GM23338 (cell line): ENCODE measurements at regions not wholly inside any gene's neighbourhood (a gene's known extent, or its start where the extent isn't known, plus 50 kb on each side); places are given as distances from the start of the nearest gene placed in this dataset.

Source experiments
- CTCF ChIP-seq, 2 experiments: fragments of 200-600 bp in 1 of 2; sonication (generic) in 1 of 2; conservative IDR thresholded peaks; 2 replicates each; pipeline versions ENCODE4 v1.5.1 to v1.6.1; 2016 to 2017; ENCODE audit warnings: antibody characterized with exemption in 2 of 2, low read depth in 2 of 2, mild to moderate bottlenecking in 2 of 2, moderate library complexity in 1 of 2
- EZH2 ChIP-seq: fragments of 200-600 bp; sonication (generic); IDR thresholded peaks from one replicate; pipeline ENCODE4 v1.8.0; 2017; ENCODE audit warnings: antibody characterized with exemption, mild to moderate bottlenecking, low read depth; ENCODE audit not compliant: unreplicated experiment
- EZH2phosphoT487 ChIP-seq: fragments of 200-600 bp; sonication (generic); IDR thresholded peaks from one replicate; pipeline ENCODE4 v1.8.1; 2018; ENCODE audit warnings: antibody characterized with exemption; ENCODE audit not compliant: unreplicated experiment
- JUNB ChIP-seq: IDR thresholded peaks from one replicate; pipeline ENCODE4 v1.6.1; 2016; ENCODE audit warnings: antibody characterized with exemption; ENCODE audit not compliant: unreplicated experiment
- NANOG ChIP-seq: IDR thresholded peaks from 2 replicates; pipeline ENCODE4 v1.6.1; 2016; ENCODE audit warnings: antibody characterized with exemption, borderline replicate concordance
- POLR2AphosphoS5 ChIP-seq: IDR thresholded peaks from 2 replicates; pipeline ENCODE4 v1.6.1; 2016; ENCODE audit warnings: antibody characterized with exemption, low read depth
- REST ChIP-seq: IDR thresholded peaks from one replicate; pipeline ENCODE4 v1.6.1; 2018; ENCODE audit warnings: antibody characterized with exemption; ENCODE audit not compliant: unreplicated experiment

- TF ChIP-seq CTCF (conservative IDR thresholded peaks at IDR 0.05; ENCODE audit: low read depth in 2 of 2), result no peak
- TF ChIP-seq REST, result no peak
- TF ChIP-seq POLR2AphosphoS5, result no peak
- no peak for TF ChIP-seq EZH2phosphoT487
- no peak for TF ChIP-seq EZH2
- no peak for TF ChIP-seq JUNB
- TF ChIP-seq NANOG, result no peak
Observed at GRCh38 chr10:47077941-47078340, 166.7 kb downstream of the PTPN20 start.
